ENCODE measurements at regions not wholly inside any gene's neighbourhood (a gene's known extent, or its start where the extent isn't known, plus 50 kb on each side); places are given as distances from the start of the nearest gene placed in this dataset.
A peak's percentile ranks its signal among the peaks of the same experiment; 100 is the strongest.
"Not testable (repeated sequence)": the region's sequence is repeated elsewhere in the genome, so short reads cannot be mapped to it uniquely, and the experiment has no call there.

DNA sequence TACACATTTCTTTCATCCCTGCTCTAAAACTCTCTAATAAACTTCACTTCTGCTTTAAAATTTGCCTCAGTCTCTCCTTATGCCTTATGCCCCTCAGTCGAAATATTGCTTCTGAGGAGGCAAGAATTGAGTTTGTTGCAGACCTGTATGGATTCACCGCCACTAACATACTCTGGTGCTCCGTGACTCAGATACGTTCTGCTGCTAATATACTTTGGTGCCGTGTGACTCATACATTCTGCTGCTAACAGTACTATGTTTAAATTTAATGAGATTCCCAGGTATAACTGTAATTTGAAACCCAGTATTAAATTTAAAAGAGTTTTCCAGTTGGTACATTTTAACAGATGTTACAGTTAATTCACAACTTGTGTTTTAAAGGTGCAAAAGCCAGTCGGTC, 82.0 kb upstream of the TGIF2LX start:
- H3K4me3 ChIP-seq (replicated peaks in 1 of 3; ENCODE audit: insufficient read depth in 1 of 3, low read depth in 2 of 3, low read length in 3 of 3); BruUV-seq (replicated peaks); H2AFZ ChIP-seq (ENCODE audit: low read length); H3K4me1 ChIP-seq (ENCODE audit: insufficient read depth, low read length); CTCF ChIA-PET (ENCODE audit: low intra/inter-chr PET ratio, low total read pairs); H3K9me3 ChIP-seq (ENCODE audit: low read length); H4K20me1 ChIP-seq (ENCODE audit: insufficient read depth, low read length); H3K79me2 ChIP-seq (ENCODE audit: insufficient read depth, low read length); in situ Hi-C loops (cut with HindIII; ENCODE audit: extremely low pct_ligation_motif_present, low pct_unique_long_range_greater_than_20kb); H3K4me2 ChIP-seq (ENCODE audit: low read depth, low read length); POLR2A ChIA-PET; H3K27me3 ChIP-seq (ENCODE audit: control insufficient read depth in 1 of 2, insufficient read depth in 2 of 2, low read length in 2 of 2); intact Hi-C loops (cut with micrococcal nuclease; ENCODE audit: unreplicated experiment); H3K36me3 ChIP-seq (replicated peaks in 1 of 2; ENCODE audit: control insufficient read depth in 1 of 2, insufficient read depth in 2 of 2, low read length in 2 of 2); H3K27ac ChIP-seq (ENCODE audit: extremely low read length, insufficient read depth, low read length); DNase-seq (ENCODE audit: low spot score); H3K9ac ChIP-seq (ENCODE audit: insufficient read depth, low read depth, low read length); FAIRE-seq; ATAC-seq: not testable (repeated sequence)
- 19% methylated on average over 6 of the region's 6 CpGs for WGBS (ENCODE audit: low lambda C conversion rate)

DNA sequence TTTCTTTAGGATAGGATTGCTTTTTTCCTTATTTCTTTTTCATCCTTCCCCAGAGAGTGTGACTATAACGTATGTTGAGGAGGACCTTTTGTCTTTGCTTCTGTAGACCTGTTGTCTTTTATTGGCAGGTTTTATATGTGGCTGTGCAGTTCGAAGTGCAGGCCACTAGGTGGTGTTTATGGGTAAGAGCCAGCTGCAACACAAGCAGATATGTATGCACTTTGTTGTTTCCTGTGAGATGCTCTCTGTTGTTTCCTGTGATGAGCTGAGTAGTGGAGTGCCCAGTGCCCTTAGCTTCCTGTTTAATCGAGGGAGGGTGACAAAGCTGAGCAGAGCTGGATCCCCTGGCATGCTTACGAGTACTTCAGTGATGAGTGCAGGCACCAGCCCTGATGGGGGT, 50.0 kb upstream of the TGIF2LX start:
- H3K4me3 ChIP-seq (replicated peaks in 1 of 3; ENCODE audit: insufficient read depth in 1 of 3, low read depth in 2 of 3, low read length in 3 of 3); H3K4me2 ChIP-seq (ENCODE audit: low read depth, low read length); H4K20me1 ChIP-seq (ENCODE audit: insufficient read depth, low read length); CTCF ChIA-PET (ENCODE audit: low intra/inter-chr PET ratio, low total read pairs); POLR2A ChIA-PET; H3K27me3 ChIP-seq (ENCODE audit: control insufficient read depth in 1 of 2, insufficient read depth in 2 of 2, low read length in 2 of 2); H3K27ac ChIP-seq (ENCODE audit: extremely low read length, insufficient read depth, low read length); ATAC-seq; in situ Hi-C loops (cut with HindIII; ENCODE audit: extremely low pct_ligation_motif_present, low pct_unique_long_range_greater_than_20kb); BruUV-seq (replicated peaks); H2AFZ ChIP-seq (ENCODE audit: low read length); H3K4me1 ChIP-seq (ENCODE audit: insufficient read depth, low read length); intact Hi-C loops (cut with micrococcal nuclease; ENCODE audit: unreplicated experiment); H3K79me2 ChIP-seq (ENCODE audit: insufficient read depth, low read length); H3K9me3 ChIP-seq (ENCODE audit: low read length); H3K36me3 ChIP-seq (replicated peaks in 1 of 2; ENCODE audit: control insufficient read depth in 1 of 2, insufficient read depth in 2 of 2, low read length in 2 of 2); H3K9ac ChIP-seq (ENCODE audit: insufficient read depth, low read depth, low read length): not testable (repeated sequence)
- FAIRE-seq (peak; percentile 91), DNase-seq (ENCODE audit: low spot score) (peak; percentile 0)
- WGBS (ENCODE audit: low lambda C conversion rate): 5% methylated on average over 2 of the region's 4 CpGs
